Erythroblast (primary cell): ENCODE measurements at regions not wholly inside any gene's neighbourhood (a gene's known extent, or its start where the extent isn't known, plus 50 kb on each side); places are given as distances from the start of the nearest gene placed in this dataset.

Experiments
- GATA1 ChIP-seq: IDR thresholded peaks from 2 replicates; pipeline ENCODE4 v1.6.1; 2011; ENCODE audit warnings: low read depth, mild to moderate bottlenecking, control low read depth, low read length, moderate library complexity
- POLR2A ChIP-seq: IDR thresholded peaks from 2 replicates; pipeline ENCODE4 v1.6.1; 2011; ENCODE audit warnings: mild to moderate bottlenecking, low read length

GRCh38 chr1:68812333-68812732, 315.5 kb upstream of the DEPDC1 start:
- TF ChIP-seq POLR2A (no peak), GATA1 (no peak)
